Neural cell (in vitro differentiated cells): ENCODE measurements at regions not wholly inside any gene's neighbourhood (a gene's known extent, or its start where the extent isn't known, plus 50 kb on each side); places are given as distances from the start of the nearest gene placed in this dataset.

Source experiments
- H2AFZ ChIP-seq: fragments of 200-600, 300-800 bp; sonication (generic), shearing (Covaris generic); 2 replicates; pipeline ENCODE4 v1.6.0; 2014; ENCODE audit warnings: low read depth, mild to moderate bottlenecking, antibody characterized with exemption, low read length, moderate library complexity
- H3F3A ChIP-seq: fragments of 200-600 bp; shearing (Covaris generic); 2 replicates; pipeline ENCODE4 v1.6.1; 2016; ENCODE audit warnings: mild to moderate bottlenecking, moderate library complexity, mixed read lengths, antibody characterized with exemption, low read length; ENCODE audit not compliant: insufficient read depth, poor library complexity, severe bottlenecking
- H3K27ac ChIP-seq: fragments of 200-600, 300-800 bp; sonication (generic), shearing (Covaris generic); 2 replicates; pipeline ENCODE4 v1.5.1; 2014; ENCODE audit warnings: mild to moderate bottlenecking, low read length, moderate library complexity
- H3K27me3 ChIP-seq: fragments of 300-800, 200-600 bp; sonication (generic), shearing (Covaris generic); 2 replicates; pipeline ENCODE4 v1.6.0; 2014; ENCODE audit warnings: mild to moderate bottlenecking, low read depth, low read length, moderate library complexity; ENCODE audit not compliant: insufficient read depth
- H3K36me3 ChIP-seq: fragments of 300-800, 200-600 bp; sonication (generic), shearing (Covaris generic); 2 replicates; pipeline ENCODE4 v1.5.1; 2014; ENCODE audit warnings: mild to moderate bottlenecking, antibody characterized with exemption, low read length, moderate library complexity; ENCODE audit not compliant: insufficient read depth
- H3K4me2 ChIP-seq: fragments of 300-800, 200-600 bp; sonication (generic), shearing (Covaris generic); 2 replicates; pipeline ENCODE4 v1.6.0; 2014; ENCODE audit warnings: mild to moderate bottlenecking, low read length
- H3K4me3 ChIP-seq: fragments of 300-800, 200-600 bp; sonication (generic), shearing (Covaris generic); 2 replicates; pipeline ENCODE4 v1.5.1; 2014; ENCODE audit warnings: mild to moderate bottlenecking, low read length, moderate library complexity
- H3K79me2 ChIP-seq: fragments of 200-600 bp; shearing (Covaris generic); replicated peaks from 2 replicates; pipeline ENCODE4 v1.6.0; 2014; ENCODE audit warnings: mild to moderate bottlenecking, low read length, moderate library complexity; ENCODE audit not compliant: insufficient read depth
- H3K9ac ChIP-seq: fragments of 300-800, 200-600 bp; sonication (generic), shearing (Covaris generic); 2 replicates; pipeline ENCODE4 v1.6.1; 2016; ENCODE audit warnings: mild to moderate bottlenecking, low read length, mixed read lengths
- H3K9me2 ChIP-seq: fragments of 200-600 bp; shearing (Covaris generic); 2 replicates; pipeline ENCODE4 v1.6.1; 2016; ENCODE audit warnings: mild to moderate bottlenecking, low read length, mixed read lengths; ENCODE audit not compliant: insufficient read depth
- H3K9me3 ChIP-seq: fragments of 200-600, 300-800 bp; sonication (generic), shearing (Covaris generic); 2 replicates; pipeline ENCODE4 v1.6.1; 2016; ENCODE audit warnings: mild to moderate bottlenecking, mixed run types, low read length, moderate library complexity, mixed read lengths
- H4K20me1 ChIP-seq: fragments of 200-600 bp; shearing (Covaris generic); 2 replicates; pipeline ENCODE4 v1.6.1; 2016; ENCODE audit warnings: mild to moderate bottlenecking, mixed run types; ENCODE audit not compliant: insufficient read depth
- CTCF ChIP-seq: fragments of 450-650 bp; IDR thresholded peaks from 2 replicates; pipeline ENCODE4 v1.5.1; 2014; ENCODE audit warnings: antibody characterized with exemption, mild to moderate bottlenecking, moderate library complexity; ENCODE audit not compliant: poor library complexity, severe bottlenecking
- EP300 ChIP-seq: fragments of 450-650 bp; conservative IDR thresholded peaks from 2 replicates; pipeline ENCODE4 v1.6.1; 2014; ENCODE audit warnings: antibody characterized with exemption, mild to moderate bottlenecking, moderate library complexity; ENCODE audit not compliant: poor library complexity, severe bottlenecking
- EZH2 ChIP-seq: fragments of 200-600, 300-800 bp; shearing (Covaris generic), sonication (generic); IDR thresholded peaks from 2 replicates; pipeline ENCODE4 v1.6.1; 2014; ENCODE audit warnings: antibody characterized with exemption, low read length, borderline replicate concordance, mild to moderate bottlenecking; ENCODE audit not compliant: insufficient read depth, poor library complexity, severe bottlenecking
- MXI1 ChIP-seq: fragments of 450-650 bp; conservative IDR thresholded peaks from 2 replicates; pipeline ENCODE4 v1.6.1; 2014; ENCODE audit warnings: antibody characterized with exemption, mild to moderate bottlenecking; ENCODE audit not compliant: poor library complexity, severe bottlenecking
- POLR2AphosphoS5 ChIP-seq: IDR thresholded peaks from 2 replicates; pipeline ENCODE4 v1.6.1; 2012
- RAD21 ChIP-seq: fragments of 450-650 bp; conservative IDR thresholded peaks from 2 replicates; pipeline ENCODE4 v1.6.1; 2014; ENCODE audit warnings: antibody characterized with exemption, mild to moderate bottlenecking, moderate library complexity
- REST ChIP-seq: IDR thresholded peaks from 2 replicates; pipeline ENCODE4 v1.6.1; 2012; ENCODE audit warnings: borderline replicate concordance
- SMC3 ChIP-seq: fragments of 450-650 bp; conservative IDR thresholded peaks from 2 replicates; pipeline ENCODE4 v1.6.1; 2014; ENCODE audit warnings: antibody characterized with exemption, mild to moderate bottlenecking, moderate library complexity; ENCODE audit not compliant: poor library complexity
- TAF1 ChIP-seq: IDR thresholded peaks from 2 replicates; pipeline ENCODE4 v1.6.1; 2012; ENCODE audit warnings: low read depth

DNA sequence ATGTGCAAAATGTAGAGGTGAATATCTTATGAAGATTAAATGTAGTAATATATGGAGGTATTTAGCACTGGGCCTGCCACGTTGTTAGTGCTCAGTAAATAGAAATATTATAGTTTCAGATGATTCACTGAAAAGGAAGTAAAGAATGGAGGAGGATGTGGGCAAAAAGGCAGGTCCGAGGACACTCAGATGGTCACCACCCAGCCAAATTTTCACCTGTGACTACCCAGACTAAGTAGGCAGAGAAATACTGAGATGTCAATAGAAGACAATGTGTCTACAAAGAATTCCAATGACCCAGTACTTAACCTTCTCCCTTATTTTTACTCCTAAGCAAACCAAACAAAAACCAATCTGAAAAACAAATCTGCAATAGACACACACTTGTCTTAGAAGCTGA, 70.3 kb upstream of the ATP10B start:
- Histone ChIP-seq H3K9ac (no peak overlapping the region), H3K36me3 (no peaks in the 10 kb centered on the region), H3K9me2 (no peaks in the 10 kb centered on the region), H3F3A (no peaks in the 10 kb centered on the region), H4K20me1 (no peaks in the 10 kb centered on the region), H2AFZ (no peak overlapping the region), H3K4me2 (no peak overlapping the region), H3K9me3 (no peaks in the 10 kb centered on the region), H3K79me2 (no peaks in the 10 kb centered on the region), H3K4me3 (no peak overlapping the region), H3K27me3 (no peaks in the 10 kb centered on the region), H3K27ac (no peak overlapping the region)
- no peak for TF ChIP-seq RAD21
- TF ChIP-seq EP300: no peak
- TF ChIP-seq EZH2: no peak
- TF ChIP-seq CTCF: no peak

DNA sequence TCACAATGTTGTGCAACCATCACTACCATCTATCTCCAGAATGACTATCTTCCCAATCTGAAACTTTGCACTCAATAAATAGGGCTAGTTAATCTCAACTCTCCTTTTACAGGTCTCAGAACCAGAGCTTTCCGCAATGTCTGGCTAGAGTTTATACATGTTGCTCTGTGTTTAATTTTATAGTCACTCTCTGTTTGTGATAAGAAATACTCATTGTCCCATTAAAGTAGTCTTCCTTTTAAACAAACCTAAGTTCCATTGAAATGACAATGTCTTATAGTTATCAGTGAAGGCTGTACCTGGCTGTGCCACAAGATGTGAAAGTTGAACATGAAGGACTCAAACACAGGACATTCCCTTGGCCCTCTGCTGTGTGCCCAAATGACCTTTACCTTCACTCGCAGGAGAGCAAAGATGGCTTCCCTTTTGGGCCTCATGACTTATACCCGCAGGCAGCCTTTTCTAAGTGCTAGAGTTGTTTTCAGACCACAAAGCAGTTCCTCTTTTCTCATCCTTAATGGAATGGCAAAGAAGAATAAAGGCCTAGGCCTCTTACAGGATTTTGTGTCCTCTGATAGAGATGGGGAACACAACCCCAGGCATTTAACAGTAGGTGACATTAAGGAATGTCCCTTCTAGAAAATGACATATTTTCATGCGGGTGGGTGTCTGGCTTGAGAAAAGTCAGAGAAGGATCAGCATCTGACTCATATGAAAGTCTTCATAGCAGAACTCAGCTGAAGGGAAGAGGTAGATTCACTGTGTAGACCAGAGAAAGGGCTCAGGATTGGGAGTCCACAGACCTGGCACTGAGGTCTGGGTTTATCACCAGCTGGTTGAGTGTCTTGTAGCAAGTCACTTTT, 69.6 kb upstream of the ATP10B start:
- no peaks in the 10 kb centered on the region for H3K27me3 ChIP-seq
- H4K20me1 ChIP-seq: no peaks in the 10 kb centered on the region
- no peak overlapping the region for H3K27ac ChIP-seq
- H2AFZ ChIP-seq: no peak overlapping the region
- no peak overlapping the region for H3K4me2 ChIP-seq
- no peak overlapping the region for H3K9ac ChIP-seq
- H3F3A ChIP-seq: no peaks in the 10 kb centered on the region
- no peak for TF ChIP-seq EP300
- TF ChIP-seq EZH2: no peak
- no peak for TF ChIP-seq TAF1
- TF ChIP-seq POLR2AphosphoS5: no peak
- TF ChIP-seq MXI1: no peak
- TF ChIP-seq CTCF: no peak
- TF ChIP-seq REST: no peak
- no peak for TF ChIP-seq RAD21
- no peak for TF ChIP-seq SMC3
- H3K36me3 ChIP-seq: no peaks in the 10 kb centered on the region
- no peaks in the 10 kb centered on the region for H3K79me2 ChIP-seq
- no peaks in the 10 kb centered on the region for H3K9me2 ChIP-seq
- no peaks in the 10 kb centered on the region for H3K9me3 ChIP-seq
- no peak overlapping the region for H3K4me3 ChIP-seq
